8988T (cell line): ENCODE measurements at regions not wholly inside any gene's neighbourhood (a gene's known extent, or its start where the extent isn't known, plus 50 kb on each side); places are given as distances from the start of the nearest gene placed in this dataset.
"Not testable (repeated sequence)": the region's sequence is repeated elsewhere in the genome, so short reads cannot be mapped to it uniquely, and the experiment has no call there.

Source experiments
- DNase-seq: peaks from one replicate; pipeline ENCODE4 v3.0.0; 2011

GRCh38 chr13:109314101-109314500 is 472.3 kb downstream of the IRS2 start:
- no peak for DNase-seq

GRCh38 chr13:109312399-109312798 is 474.0 kb downstream of the IRS2 start:
- no peak for DNase-seq

DNA sequence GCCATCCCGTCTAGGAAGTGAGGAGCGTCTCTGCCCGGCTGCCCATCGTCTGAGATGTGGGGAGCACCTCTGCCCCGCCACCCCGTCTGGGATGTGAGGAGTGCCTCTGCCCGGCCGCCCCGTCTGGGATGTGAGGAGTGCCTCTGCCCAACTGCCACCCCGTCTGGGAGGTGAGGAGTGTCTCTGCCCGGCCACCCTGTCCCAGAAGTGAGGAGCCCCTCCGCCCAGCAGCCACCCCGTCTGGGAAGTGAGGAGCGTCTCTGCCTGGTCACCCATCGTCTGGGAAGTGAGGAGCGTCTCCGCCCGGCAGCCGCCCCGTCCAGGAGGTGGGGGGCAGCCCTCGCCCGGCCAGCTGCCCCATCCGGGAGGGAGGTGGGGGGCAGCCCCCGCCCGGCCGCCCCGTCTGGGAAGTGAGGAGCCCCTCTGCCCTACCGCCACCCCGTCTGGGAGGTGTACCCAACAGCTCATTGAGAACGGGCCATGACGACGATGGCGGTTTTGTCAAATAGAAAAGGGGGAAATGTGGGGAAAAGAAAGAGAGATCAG is 474.9 kb downstream of the IRS2 start:
- DNase-seq: not testable (repeated sequence)

DNA sequence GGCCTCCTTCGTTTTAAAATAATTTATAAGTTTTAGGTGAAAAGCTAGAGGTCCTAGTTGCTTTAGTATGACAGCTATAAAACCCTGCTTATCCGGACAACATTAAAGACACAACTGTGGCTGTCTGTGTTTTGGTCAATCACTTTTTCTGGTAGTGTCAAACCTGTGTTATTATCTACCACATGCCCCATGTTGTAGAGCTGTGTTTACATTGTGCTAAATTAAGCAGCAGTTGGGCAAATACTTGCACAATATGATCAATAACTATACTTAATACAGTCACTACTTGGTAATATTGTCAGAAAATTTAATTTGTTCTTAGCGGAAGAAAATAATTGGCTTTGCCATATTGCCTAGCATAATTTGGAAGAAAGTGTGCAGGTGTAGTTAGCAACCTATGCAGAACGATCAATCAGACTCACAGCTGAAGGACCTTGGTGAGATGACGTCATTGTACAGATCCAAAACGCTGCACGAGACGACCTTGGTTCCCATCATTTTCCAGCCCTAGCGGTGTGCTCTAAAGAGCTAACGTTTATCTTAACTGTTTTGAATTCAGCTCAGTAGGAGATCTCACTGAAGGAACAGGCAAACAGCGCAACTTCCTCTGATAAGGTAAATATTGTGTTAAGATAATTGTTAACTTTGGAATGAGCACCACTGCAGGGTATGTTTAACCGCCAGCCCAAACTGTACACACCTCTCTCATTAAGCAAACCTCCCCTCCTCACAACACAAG is 476.6 kb downstream of the IRS2 start:
- no peak for DNase-seq

DNA sequence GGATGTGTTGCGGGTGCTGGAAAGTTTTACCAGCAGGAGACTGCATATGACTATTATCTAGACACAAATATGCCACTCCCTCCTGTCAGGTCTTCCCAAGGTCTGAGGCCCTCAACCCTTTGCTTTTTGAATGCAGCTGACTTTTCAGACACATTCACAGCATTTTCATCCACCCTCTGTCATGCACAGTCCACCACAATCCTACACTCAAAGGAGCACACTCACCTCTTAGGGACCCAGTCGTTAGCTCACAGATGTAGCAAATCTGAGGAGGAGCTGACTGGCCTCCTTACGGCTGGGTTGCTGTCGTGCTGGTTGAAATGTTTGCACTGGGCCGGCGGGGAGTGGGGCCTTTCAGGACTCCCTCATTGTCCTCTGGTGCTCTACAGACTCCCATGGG is 479.4 kb downstream of the IRS2 start:
- DNase-seq: no peak

- DNase-seq: no peak
Measured at GRCh38 chr13:109301726-109302125, 484.7 kb downstream of the IRS2 start.

GRCh38 chr13:109301276-109301675 is 485.1 kb downstream of the IRS2 start:
- no peak for DNase-seq

GRCh38 chr13:109297628-109298027 is 488.8 kb downstream of the IRS2 start:
- no peak for DNase-seq

- DNase-seq: no peak
Measured at GRCh38 chr13:109293166-109293565, 493.2 kb downstream of the IRS2 start.

- no peak for DNase-seq
Measured at GRCh38 chr13:109288151-109288709, 498.2 kb downstream of the IRS2 start.

- no peak for DNase-seq
Measured at GRCh38 chr13:109287553-109287952, 498.8 kb downstream of the IRS2 start.

DNA sequence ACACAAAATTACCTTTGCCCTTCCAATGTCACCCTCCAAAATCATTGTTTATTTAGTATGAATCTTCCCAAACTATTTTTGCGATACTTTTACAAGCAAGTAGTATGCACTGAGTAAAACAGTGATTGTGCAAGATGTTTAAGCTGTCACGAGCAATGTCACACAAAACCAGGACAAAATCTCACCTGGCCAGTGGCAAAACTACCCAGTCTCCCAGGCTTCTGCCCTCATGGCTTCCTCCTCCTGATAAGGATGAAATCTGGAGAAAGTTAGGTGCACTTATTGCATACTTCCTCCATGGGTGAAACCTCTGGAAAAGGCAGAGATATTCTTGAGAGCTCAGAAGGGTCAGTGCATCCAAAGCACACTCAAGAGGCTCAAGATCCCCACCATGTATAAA is 500.8 kb downstream of the IRS2 start:
- DNase-seq: no peak

DNA sequence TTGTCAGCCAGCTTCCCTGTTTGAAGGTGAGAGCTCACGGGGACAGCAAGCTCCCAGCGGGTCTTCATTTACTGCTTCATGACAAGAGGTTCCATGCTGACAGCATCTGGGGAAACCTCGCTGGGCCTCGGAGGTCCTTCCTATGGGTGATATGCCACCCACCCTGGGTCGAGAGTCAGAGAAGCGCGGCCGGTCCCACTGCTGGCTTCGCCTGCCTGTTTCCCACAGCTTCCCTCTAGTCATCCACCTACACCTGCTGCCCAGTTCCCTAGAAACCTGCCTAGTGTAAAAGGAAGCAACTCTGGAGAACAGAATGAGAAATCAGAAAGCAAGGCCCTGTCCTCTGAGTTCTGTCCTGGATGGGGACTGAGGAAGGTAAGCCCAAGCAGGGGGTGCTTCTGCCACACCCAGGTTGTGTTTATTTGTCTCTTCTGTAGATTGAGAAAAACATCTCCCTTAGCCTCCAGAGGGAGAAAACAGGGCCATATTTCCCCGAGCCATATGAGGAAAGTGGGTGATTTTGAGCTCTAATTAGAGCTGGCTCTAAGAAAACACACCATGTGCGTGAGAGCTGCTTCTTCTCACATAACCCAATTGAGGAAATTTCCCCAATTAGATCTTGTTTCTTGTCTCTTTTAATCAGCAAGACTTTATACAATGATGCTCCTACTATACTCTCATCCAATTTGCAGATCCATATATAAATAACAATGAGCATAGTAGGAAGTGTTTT is 504.3 kb downstream of the IRS2 start:
- DNase-seq: no peak

DNA sequence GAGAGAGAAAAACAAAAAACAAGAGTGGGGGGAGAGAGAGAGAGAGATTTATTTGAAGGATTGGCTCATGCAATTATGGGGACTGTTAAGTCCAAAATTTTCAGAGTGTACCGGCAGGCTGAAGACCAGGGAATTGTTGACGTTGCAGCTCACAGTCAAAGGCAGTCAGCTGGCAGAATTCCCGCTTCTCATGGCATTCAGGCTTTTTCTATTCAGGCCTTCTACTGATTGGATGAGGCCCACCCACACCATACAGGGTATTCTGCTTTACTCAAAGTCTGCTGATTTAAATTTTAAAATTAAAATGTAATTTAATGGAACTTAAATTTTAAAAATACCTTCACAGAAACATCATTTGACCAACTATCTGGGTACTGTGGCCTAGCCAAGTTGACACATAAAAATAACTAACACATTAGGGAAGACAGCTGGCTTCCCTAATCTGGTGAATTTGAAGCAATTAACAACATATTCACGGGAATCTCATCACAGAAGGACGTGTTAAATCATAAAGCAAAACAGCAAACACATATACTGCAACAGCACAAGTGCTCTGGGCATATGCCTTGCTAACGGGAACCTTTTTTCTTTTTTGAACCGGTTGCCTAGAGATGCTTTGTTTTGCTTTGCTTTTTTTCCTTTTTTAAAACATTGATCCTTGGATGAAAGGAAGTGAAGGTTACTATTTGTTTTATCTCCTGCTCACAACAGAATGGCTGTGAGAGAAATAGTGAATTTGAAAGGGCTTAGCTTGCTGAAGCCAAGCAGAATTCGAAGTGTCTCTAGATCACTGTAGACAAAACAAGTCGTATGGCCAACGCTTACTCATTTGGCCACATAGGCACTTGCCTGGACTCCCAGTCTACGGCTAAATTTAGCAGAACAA is 505.1 kb downstream of the IRS2 start:
- no peak for DNase-seq

DNA sequence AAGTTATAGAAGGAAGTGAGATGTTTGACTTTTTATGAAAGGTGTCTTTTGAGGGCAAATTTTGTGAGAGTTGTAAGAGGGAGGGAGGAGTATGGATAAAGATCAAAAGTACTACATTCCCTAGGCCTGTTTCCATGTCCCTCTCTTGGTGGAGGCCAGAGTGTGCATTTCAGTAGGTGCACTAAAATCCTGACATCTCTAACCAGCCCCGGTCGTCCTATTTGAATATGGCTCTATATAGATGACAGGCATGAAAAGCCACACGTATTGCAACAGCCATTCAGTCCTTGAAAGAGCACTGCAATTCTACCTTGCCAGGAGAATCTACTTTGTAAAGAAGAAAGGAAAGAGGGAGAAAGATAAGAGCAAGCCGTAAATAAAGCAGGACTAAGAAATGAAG is 510.1 kb downstream of the IRS2 start:
- DNase-seq: no peak

DNA sequence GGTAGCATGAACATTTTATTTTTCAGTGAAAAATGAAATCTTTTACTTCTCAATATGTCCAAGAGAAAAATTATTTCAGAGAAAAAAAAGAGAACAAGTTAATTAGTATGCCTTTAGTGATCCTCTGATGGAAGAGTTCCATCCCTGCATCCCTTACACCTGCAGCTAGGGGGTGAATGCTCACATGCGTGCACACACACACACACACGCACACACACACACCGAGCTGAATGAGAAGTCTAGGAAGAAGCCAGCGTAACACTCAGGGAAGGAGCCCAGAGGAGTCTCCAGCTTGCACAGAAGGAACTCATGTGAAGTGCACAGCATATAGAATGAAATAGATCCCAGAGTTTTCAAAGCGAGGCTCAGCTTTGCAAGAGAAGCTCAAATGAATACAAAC is 510.5 kb downstream of the IRS2 start:
- no peak for DNase-seq

- no peak for DNase-seq
Measured at GRCh38 chr13:109275139-109275745, 511.1 kb downstream of the IRS2 start.

DNA sequence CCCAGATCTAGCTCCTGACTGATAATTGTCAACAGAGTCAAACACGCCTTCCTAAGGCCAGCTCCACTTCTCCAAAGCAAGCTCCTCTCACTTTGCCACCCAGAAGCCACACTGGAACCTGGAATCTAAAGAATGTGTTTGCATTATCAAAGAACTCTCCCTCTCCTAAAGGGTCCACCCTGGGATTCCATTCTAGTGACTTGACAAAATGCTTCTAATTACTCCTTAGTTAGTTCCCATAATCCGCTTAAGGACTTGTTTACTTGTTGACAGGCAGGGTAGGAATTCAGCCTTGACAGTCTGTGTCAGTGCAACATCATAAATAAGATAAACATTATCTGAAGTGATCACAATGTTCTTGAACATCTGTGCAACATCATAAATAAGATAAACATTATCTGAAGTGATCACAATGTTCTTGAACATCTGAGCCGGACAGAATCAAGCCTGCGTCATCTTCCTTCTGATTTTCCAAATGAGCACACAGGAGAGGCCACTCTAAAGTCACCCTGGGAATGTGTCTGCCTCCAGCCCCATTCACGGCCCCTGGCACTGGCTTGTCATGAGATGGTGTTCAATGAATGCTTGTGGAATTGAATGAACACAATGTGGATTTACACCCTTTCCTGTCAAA is 512.1 kb downstream of the IRS2 start:
- DNase-seq: no peak

- DNase-seq: no peak
Measured at GRCh38 chr13:109273326-109273751, 513.0 kb downstream of the IRS2 start.

DNA sequence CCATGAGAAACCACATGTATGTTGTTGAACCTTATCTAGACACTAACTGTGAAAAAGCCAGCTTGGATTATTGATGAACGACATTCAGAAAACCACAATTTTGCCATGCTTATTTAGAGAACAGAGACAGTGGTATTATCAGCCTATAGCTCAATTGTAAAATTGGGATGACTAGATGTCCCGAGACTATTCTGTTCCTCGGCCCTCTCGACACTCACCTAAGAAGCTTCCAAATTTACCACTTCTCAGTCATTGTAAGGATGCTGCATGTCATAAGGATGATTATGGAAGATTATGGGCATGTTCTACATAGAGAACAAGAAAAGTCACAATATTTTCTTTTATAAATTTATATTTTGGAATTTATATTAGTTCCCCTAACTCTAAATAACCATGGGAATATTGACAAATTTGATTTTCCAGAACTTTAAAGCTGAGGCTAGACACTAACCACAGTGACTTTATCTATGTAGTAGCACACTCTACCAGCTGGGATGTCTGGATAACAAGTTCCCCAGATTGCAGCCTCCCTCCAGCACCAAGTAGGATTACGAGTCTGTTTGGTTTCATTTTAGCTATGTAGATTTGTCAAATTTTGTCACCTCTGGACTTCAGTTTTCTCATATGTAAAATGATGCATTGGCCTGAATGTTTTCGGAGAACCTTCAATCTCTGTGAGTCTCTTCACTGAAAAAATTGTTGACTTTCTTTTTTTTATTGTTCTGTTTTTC is 513.6 kb downstream of the IRS2 start:
- no peak for DNase-seq
